HG03439 (cell line): ENCODE measurements at regions not wholly inside any gene's neighbourhood (a gene's known extent, or its start where the extent isn't known, plus 50 kb on each side); places are given as distances from the start of the nearest gene placed in this dataset.

Experiments used
- ATAC-seq: cut with Tn5 transposase; IDR thresholded peaks from one replicate; pipeline ENCODE4 v1.9.1; 2021; ENCODE audit warnings: mild to moderate bottlenecking, moderate library complexity; ENCODE audit not compliant: unreplicated experiment

DNA sequence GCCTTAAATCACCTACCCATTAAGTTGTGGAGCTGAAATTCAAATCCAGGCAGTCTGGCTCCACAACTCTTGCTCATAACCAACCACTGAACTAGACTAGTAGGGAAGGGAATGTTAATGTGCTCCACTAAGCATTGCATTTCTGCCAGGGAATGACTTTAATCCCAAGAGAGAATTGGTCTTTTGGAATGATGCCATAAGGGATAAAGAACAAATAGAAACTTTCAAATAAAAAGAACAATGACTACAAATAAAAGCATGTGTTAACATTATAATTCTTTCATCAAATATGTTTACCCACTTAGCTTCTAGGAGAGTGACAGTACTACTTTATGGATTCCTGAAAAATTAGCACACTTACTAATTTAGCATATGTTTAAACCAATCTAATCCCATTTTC, 905.9 kb downstream of the CENPC start:
- no peak for ATAC-seq

GRCh38 chr4:66636349-66636748, 909.0 kb downstream of the CENPC start:
- ATAC-seq: no peak

DNA sequence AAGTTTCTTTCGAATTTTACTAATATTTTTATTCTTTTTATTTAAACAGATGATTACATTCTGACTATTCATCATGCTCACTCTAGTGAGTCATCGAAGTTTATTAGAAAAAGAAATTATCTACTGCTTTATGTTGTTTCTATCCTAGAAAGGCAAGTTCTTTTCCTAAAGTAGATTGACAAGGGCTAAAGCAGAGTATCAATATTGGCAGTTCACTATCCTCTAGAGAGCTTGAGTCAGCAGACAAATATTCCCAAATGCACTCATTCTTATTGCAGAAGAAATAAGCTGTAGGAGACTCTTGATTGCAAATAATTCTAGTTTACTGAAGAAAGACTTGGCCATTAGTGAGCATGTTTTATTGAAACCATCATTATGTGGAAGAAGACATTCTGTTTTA, 911.8 kb downstream of the CENPC start:
- no peak for ATAC-seq

DNA sequence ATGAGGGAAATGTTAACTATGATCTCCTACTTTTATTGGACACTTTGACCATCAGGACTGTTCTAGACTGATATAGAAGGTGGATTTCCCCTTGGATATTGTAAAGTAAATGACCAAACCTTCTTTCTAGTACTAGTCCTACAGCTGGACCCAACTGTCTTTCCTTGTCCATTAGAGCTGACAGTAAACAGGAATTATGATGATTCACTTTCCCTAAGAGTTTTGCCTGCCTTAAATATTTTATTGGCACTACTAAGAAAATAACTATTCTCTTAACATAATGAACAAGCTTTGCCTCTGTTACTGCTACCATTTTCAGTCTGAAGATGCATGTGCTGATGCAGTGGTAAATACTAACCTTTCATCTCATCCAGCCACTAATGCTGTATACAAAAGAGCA, 915.4 kb downstream of the CENPC start:
- ATAC-seq: no peak

DNA sequence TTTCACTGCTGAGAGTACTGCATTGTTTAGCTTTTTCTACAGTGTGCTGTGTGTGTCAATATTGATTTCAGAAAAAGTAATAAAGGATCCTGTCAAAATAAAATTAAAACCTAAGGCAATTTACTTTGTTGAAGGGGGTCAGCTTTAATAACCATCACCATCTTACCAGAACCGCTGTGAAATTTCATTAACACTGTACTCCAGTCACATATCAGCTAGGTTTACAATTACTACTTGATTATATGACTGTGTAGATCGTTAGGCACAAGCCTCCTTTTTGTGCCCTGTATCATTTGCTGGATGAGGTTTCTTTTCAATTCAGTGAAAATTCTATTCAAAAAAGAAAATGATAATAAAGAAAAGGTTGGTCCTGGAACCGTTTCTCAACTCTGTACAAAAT, 917.2 kb downstream of the CENPC start:
- ATAC-seq: no peak

- no peak for ATAC-seq
Measured at GRCh38 chr4:66625480-66625879, 919.8 kb downstream of the CENPC start.

DNA sequence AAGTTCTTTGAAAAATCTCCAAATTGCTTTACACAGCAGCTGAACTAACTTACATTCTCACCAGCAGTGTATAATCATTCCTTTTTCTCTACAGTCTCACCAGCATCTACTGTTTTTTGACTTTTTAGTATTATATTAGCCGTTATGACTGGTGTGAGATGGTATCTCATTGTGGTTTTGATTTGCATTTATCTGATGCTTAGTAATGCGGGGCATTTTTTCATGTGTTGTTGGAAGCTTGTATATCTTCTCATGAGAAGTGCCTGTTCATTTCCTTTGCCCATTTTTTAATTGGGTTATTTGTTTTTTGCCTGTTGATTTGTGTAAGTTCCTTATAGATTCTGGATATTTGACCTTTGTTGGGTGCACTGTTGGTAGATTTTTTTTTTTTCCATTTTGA, 931.7 kb downstream of the CENPC start:
- no peak for ATAC-seq

DNA sequence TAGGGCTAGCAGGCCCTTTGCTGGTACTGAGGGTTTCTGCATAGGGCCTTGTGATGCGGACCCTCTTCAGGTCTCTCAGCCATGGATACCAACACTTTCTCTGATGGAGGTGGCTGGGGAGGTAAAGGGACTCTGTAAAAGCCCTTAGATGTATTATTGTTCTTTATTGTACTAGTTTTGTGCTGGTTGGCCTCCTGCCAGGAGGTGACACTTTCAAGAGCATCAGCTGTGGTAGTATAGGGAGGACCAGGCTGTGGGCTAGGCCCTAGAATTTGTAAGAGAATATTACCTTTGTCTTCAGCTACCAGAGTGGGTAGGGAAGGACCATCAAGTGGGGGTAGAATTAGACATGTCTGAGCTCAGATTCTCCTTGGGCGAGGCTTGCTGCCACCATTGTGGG, 936.3 kb downstream of the CENPC start:
- ATAC-seq: no peak

DNA sequence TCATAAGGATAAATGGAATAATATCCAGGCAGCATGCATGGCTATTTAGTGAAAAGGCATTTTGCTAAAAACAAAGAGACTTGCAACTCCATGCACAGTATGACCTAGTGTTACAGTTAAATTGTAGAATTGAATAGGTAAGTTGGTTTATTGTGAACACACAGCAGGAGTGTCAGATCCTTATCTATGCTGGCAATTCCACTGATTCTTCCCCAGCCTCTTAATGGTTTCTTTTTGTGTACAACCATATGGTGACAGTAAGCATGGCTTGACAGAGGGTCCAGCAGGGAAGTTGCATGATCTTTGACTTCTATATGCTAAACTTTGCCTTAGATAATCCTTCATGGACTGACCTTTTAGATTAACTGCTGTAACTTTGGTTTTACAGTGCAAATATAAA, 936.6 kb upstream of the EPHA5 start:
- ATAC-seq: no peak

DNA sequence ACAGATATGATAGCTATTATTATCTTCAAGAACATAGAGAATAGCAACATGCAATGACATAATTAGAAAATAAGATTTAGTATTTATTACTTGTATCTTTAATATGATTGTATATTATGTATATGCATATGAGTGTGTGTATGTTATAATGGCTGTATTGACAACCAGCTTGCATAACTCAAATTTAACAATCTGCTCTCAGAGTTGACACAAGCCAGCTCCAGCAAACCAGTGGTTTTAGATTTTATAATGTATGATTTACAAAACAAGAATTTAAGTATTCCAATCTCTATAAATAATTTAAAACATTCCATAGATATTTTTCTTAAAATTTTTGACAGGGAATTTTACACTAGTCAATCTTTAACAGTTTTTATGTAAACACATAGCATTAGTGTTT, 935.9 kb upstream of the EPHA5 start:
- ATAC-seq: no peak

- no peak for ATAC-seq
Measured at GRCh38 chr4:66604192-66604591, 933.9 kb upstream of the EPHA5 start.

- ATAC-seq: no peak
Measured at GRCh38 chr4:66602622-66603021, 932.3 kb upstream of the EPHA5 start.

DNA sequence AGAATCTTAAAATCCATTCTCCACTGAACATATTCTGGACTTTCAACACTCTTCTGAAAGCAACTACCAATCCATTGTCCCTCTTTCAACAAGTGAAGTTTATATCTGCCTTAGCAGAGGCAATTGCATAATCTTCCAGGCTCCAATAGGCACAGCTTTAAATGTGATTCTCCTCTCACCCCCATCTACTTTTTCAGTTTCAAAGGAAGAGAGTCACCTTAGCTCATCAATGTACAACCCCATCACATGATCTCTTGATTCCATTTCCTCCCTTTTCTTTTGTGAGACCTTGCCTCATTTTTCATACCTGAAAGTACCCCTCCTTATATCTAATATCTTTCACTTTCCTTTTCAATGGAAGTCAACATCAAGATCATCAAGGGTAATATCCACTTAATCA, 921.7 kb upstream of the EPHA5 start:
- no peak for ATAC-seq

GRCh38 chr4:66590488-66591215, 920.4 kb upstream of the EPHA5 start:
- ATAC-seq: no peak

- no peak for ATAC-seq
Measured at GRCh38 chr4:66589183-66589582, 918.9 kb upstream of the EPHA5 start.

- ATAC-seq: no peak
Measured at GRCh38 chr4:66585767-66586166, 915.5 kb upstream of the EPHA5 start.

GRCh38 chr4:66577922-66578321, 907.6 kb upstream of the EPHA5 start:
- ATAC-seq: no peak

DNA sequence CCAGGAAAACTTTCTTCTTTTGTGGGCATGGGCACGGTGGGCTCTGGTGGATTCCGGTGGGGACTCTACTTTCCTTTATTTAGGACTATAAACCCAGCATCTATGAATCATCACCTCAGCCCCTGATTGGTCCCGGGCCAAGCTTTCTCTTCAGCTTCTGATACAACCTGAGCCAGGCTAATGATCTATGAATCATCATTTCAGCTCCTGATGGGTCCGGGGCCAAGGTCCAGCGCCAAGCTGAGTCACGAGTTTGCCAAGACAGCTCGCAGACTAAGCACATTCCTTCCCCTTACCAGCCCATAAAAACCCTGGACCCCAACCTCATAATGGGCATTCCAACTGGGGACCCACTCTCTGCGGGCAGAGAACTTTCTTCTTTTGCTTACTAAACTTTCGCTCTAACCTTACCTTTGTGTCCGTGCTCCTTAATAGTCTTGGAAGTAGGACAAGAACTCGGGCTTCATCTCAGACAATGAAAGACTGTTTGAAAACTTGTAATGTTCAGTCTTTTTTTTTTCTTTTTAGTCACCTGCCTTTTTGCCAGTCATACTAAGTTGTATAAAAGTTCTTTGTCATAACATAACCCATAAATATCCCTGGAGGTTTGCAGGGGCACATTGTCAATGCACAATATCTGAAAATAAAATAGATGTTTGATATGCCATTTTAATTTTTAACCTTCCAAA, 904.9 kb upstream of the EPHA5 start:
- ATAC-seq: no peak

DNA sequence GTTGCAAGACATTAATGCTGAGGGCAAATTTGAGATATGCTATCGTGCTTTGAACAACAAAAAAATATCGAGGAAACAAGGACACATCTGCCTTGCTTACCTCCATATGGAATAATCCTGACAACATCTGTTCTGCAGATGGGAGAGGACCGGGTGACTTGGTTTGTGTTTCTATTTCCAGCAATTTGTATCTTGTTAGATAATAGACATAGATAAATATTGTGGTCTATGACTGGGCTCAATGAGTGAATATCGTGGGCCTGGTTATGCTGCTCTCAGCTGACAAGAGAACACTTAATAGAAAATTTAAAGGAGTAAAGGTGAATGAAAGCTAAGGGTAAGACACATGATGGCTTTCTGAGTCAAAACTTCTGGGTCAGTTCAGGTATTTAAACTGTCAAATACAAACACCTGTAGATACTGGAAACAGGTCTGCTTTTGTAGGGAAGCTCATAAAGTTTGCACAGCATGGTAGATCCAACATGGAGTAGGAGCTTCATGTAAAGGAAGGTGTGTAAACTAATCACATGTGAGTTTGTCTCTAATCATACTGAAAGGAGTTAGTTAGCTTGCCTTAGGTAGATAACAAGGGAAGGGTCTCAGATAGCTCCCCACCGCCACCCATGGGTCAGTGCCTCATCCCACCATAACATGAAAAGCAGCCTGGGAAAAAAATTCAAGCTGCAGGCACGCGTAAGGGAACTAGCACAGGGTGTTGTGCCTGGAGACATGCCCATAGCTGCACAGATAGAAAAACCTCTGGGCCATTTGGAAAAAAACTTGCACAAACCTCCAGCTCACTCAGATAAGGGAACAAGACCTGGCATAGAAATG, 904.1 kb upstream of the EPHA5 start:
- ATAC-seq: no peak

DNA sequence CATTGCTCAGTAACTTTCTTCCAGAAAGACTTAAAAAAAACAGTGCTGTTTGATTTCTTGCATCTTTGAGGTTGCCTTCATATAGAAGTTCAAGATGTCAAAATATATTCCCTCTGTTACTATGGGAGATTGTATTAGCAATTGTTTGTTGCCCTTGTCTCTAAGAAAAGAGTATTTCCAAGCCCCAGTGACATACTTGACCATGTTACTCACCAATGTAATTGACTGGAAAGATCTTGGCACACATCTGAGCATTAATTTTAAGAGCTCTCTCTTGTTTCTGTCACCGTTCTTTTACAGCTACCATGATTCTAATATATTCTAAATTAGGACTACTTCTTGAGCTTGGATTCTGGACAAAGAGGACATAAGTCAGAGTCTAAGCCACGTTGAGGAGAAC, 902.7 kb upstream of the EPHA5 start:
- no peak for ATAC-seq

GRCh38 chr4:66571145-66571695, 900.9 kb upstream of the EPHA5 start:
- no peak for ATAC-seq

- no peak for ATAC-seq
Measured at GRCh38 chr4:66569228-66569627, 898.9 kb upstream of the EPHA5 start.
